ENCODE measurements at regions not wholly inside any gene's neighbourhood (a gene's known extent, or its start where the extent isn't known, plus 50 kb on each side); places are given as distances from the start of the nearest gene placed in this dataset.

DNA sequence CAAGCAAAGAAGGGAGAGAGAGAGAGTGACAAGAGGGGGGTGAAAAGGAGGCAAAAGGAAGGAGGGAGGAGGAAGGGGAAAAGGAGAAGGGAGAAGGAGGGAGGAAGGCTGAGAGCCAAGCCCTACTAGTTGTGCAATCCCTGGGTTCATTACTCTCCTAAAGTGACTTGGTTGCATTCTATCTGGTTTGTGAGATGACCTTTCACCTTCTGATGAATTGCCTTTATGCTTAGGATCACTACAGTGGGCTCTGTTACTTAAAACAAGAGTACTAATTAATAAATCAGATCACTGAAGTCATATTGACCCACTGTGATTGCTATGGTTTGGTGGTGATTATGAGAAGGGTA, 144.9 kb downstream of the KIF20B start:
- no peak overlapping the region for H3K4me2 ChIP-seq (ENCODE audit: low read depth, low read length)
- no peaks in the 10 kb centered on the region for H3K79me2 ChIP-seq (ENCODE audit: low read length)

DNA sequence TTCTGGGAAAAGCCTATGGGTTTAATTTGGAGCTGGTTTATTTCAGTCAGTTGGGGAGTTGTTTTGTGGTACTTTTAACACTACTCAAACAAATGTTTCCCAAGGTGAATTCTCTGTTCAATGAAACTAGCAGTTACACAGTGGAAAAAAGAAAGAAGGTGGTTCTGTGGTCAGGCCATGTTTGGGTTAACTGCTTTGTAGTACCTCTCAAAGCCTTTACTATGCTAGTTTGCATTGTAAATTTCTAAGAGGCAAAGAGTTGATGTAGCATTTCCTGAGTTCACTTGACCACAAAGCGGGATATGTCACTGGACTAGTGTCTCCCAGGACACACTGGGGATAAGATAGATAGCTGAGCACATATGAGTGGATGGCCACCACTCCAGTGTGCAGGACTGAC, 145.4 kb downstream of the KIF20B start:
- Histone ChIP-seq H3K9me3 (replicated peaks; ENCODE audit: insufficient read depth, low read length) (no peaks in the 10 kb centered on the region), H3K4me2 (ENCODE audit: low read depth, low read length) (no peak overlapping the region), H3K27ac (ENCODE audit: low read length) (no peak overlapping the region), H3K9me2 (replicated peaks; ENCODE audit: insufficient read depth, low read length) (no peaks in the 10 kb centered on the region), H3K27me3 (replicated peaks; ENCODE audit: insufficient read depth, low read length) (no peaks in the 10 kb centered on the region), H3K36me3 (replicated peaks; ENCODE audit: insufficient read depth, low read length) (no peaks in the 10 kb centered on the region), H3K9ac (ENCODE audit: low read length) (no peak overlapping the region), H2AFZ (ENCODE audit: low read length) (no peak overlapping the region), H3K4me3 (ENCODE audit: low read length) (no peak overlapping the region), H3K79me2 (ENCODE audit: low read length) (no peaks in the 10 kb centered on the region), H4K20me1 (ENCODE audit: insufficient read depth, low read length) (no peaks in the 10 kb centered on the region), H3K4me1 (ENCODE audit: low read length) (peaks cover 7% of the 10 kb centered on the region), H3F3A (ENCODE audit: insufficient read depth, low read length) (no peaks in the 10 kb centered on the region)
- no peak for TF ChIP-seq CTCF (IDR thresholded peaks at IDR 0.05; ENCODE audit: low read length)
- TF ChIP-seq EZH2 (optimal IDR thresholded peaks at IDR 0.05; ENCODE audit: low read depth, low read length): no peak
- no peak for TF ChIP-seq EZH2phosphoT487 (IDR thresholded peaks at IDR 0.05; ENCODE audit: low read length)
- DNase-seq: no peak

More for the DNA sequence above, 144.9 kb downstream of the KIF20B start:
- H3K27ac ChIP-seq (ENCODE audit: low read length): no peak overlapping the region
- H3K36me3 ChIP-seq (replicated peaks; ENCODE audit: insufficient read depth, low read length): no peaks in the 10 kb centered on the region
- H3K9me3 ChIP-seq (replicated peaks; ENCODE audit: insufficient read depth, low read length): no peaks in the 10 kb centered on the region
- H3F3A ChIP-seq (ENCODE audit: insufficient read depth, low read length): no peaks in the 10 kb centered on the region
- no peak for DNase-seq
- H3K9me2 ChIP-seq (replicated peaks; ENCODE audit: insufficient read depth, low read length): no peaks in the 10 kb centered on the region
- H2AFZ ChIP-seq (ENCODE audit: low read length): no peak overlapping the region
- H3K9ac ChIP-seq (ENCODE audit: low read length): no peak overlapping the region
- H3K4me3 ChIP-seq (ENCODE audit: low read length): no peak overlapping the region
- peaks cover 7% of the 10 kb centered on the region for H3K4me1 ChIP-seq (ENCODE audit: low read length)
- TF ChIP-seq EZH2 (optimal IDR thresholded peaks at IDR 0.05; ENCODE audit: low read depth, low read length): no peak
- no peak for TF ChIP-seq CTCF (IDR thresholded peaks at IDR 0.05; ENCODE audit: low read length)
- TF ChIP-seq EZH2phosphoT487 (IDR thresholded peaks at IDR 0.05; ENCODE audit: low read length): no peak
- no peaks in the 10 kb centered on the region for H3K27me3 ChIP-seq (replicated peaks; ENCODE audit: insufficient read depth, low read length)
- no peaks in the 10 kb centered on the region for H4K20me1 ChIP-seq (ENCODE audit: insufficient read depth, low read length)

GRCh38 chr10:89852872-89853271, 151.5 kb downstream of the KIF20B start:
- no peaks in the 10 kb centered on the region for H3K9me3 ChIP-seq (replicated peaks; ENCODE audit: insufficient read depth, low read length)
- no peak overlapping the region for H2AFZ ChIP-seq (ENCODE audit: low read length)
- H4K20me1 ChIP-seq (ENCODE audit: insufficient read depth, low read length): no peaks in the 10 kb centered on the region
- DNase-seq: no peak
- no peaks in the 10 kb centered on the region for H3K36me3 ChIP-seq (replicated peaks; ENCODE audit: insufficient read depth, low read length)
- no peaks in the 10 kb centered on the region for H3K9me2 ChIP-seq (replicated peaks; ENCODE audit: insufficient read depth, low read length)
- no peak for TF ChIP-seq EZH2phosphoT487 (IDR thresholded peaks at IDR 0.05; ENCODE audit: low read length)
- no peak for TF ChIP-seq CTCF (IDR thresholded peaks at IDR 0.05; ENCODE audit: low read length)
- no peak for TF ChIP-seq EZH2 (optimal IDR thresholded peaks at IDR 0.05; ENCODE audit: low read depth, low read length)
- no peak overlapping the region for H3K4me2 ChIP-seq (ENCODE audit: low read depth, low read length)
- no peaks in the 10 kb centered on the region for H3F3A ChIP-seq (ENCODE audit: insufficient read depth, low read length)
- no peaks in the 10 kb centered on the region for H3K4me1 ChIP-seq (ENCODE audit: low read length)
- H3K9ac ChIP-seq (ENCODE audit: low read length): no peak overlapping the region
- no peak overlapping the region for H3K27ac ChIP-seq (ENCODE audit: low read length)
- no peaks in the 10 kb centered on the region for H3K79me2 ChIP-seq (ENCODE audit: low read length)
- H3K4me3 ChIP-seq (ENCODE audit: low read length): no peak overlapping the region
- H3K27me3 ChIP-seq (replicated peaks; ENCODE audit: insufficient read depth, low read length): no peaks in the 10 kb centered on the region

Data from MM.1S (cell line).